Ovary (tissue), 3 donors: ENCODE measurements at regions not wholly inside any gene's neighbourhood (a gene's known extent, or its start where the extent isn't known, plus 50 kb on each side); places are given as distances from the start of the nearest gene placed in this dataset.

Source experiments
- CTCF ChIP-seq, 3 donors: fragments of 450-650 bp in 2 of 3; fragments of 200-600 bp in 1 of 3; IDR thresholded peaks; one replicate each; pipeline versions ENCODE4 v1.5.1 to v1.8.0; 2016 to 2022; ENCODE audit warnings: antibody characterized with exemption in 3 of 3, mild to moderate bottlenecking in 1 of 3
- EP300 ChIP-seq: sonication (generic); formaldehyde crosslinking; IDR thresholded peaks from one replicate; pipeline ENCODE4 v1.6.1; 2017; ENCODE audit warnings: antibody characterized with exemption
- POLR2A ChIP-seq: fragments of 450-650 bp; IDR thresholded peaks from one replicate; pipeline ENCODE4 v1.6.1; 2017; ENCODE audit warnings: antibody characterized with exemption, mild to moderate bottlenecking, moderate library complexity
- donor health status: DM: no; HTN: no; CAD: no.

GRCh38 chr1:189269011-189269410 is 1208.7 kb downstream of the BRINP3 start:
- TF ChIP-seq CTCF (IDR thresholded peaks at IDR 0.05) (no peak), POLR2A (no peak), EP300 (no peak)
